GM21825 (cell line): ENCODE measurements at regions not wholly inside any gene's neighbourhood (a gene's known extent, or its start where the extent isn't known, plus 50 kb on each side); places are given as distances from the start of the nearest gene placed in this dataset.

Experiments used
- ATAC-seq: cut with Tn5 transposase; IDR thresholded peaks from one replicate; pipeline ENCODE4 v1.9.1; 2021; ENCODE audit warnings: mild to moderate bottlenecking, moderate library complexity; ENCODE audit not compliant: unreplicated experiment

GRCh38 chr5:145510769-145511168, 324.4 kb downstream of the PRELID2 start:
- ATAC-seq: no peak

DNA sequence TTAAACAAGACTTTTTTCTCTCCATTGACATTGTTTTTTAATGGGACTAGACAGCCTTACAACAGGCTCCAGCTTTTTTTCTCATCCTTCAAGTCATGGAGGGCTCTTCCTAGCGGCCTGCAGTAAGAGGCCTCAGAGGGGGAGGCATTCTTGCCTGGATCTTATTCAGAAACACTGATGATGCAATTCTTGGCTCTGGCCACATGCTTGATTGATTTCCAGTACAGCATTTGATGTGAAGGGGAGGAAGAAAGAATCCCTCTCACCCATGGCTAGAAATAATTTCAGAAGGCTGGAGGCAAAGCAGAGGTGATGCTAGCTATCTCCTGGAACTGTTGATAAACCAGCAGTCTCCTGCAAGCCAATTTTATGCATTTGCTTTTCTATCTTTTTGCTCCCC, 324.8 kb downstream of the PRELID2 start:
- ATAC-seq: no peak

- no peak for ATAC-seq
Measured at GRCh38 chr5:145509336-145510136, 325.6 kb downstream of the PRELID2 start.

DNA sequence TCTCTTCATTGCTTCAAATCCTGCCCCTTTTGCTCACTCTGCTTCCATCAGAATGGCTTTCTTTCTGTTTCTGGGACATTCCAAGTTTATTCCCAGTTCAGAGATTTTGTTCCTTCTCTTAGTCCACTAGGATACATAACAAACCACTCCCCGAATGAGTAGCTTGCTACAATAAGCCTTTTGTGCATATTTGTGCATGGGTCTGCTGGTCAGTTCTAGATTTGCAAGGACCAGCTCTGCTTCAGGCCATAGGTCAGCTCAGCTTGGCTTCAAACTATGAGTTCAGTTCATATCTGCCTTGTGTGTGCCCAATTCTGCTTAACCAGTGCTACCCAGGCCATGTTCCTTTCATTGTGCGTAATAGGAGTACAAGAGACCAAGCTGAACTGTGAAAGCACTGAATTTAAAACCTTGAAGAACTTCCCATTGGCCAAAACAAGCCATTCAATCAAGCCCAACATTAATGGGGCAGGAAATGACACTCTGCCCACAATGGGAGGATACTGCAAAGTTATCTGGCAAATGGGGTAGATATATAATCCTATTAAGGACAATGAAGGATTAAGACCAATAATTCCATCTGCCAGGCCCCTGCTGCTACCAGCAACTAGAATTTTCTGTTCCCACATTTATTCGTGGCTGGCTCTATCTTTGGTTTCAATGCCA, 328.8 kb downstream of the PRELID2 start:
- ATAC-seq: no peak

- ATAC-seq: no peak
Measured at GRCh38 chr5:145502906-145503305, 332.2 kb downstream of the PRELID2 start.

GRCh38 chr5:145500710-145501109, 334.4 kb downstream of the PRELID2 start:
- ATAC-seq: no peak

DNA sequence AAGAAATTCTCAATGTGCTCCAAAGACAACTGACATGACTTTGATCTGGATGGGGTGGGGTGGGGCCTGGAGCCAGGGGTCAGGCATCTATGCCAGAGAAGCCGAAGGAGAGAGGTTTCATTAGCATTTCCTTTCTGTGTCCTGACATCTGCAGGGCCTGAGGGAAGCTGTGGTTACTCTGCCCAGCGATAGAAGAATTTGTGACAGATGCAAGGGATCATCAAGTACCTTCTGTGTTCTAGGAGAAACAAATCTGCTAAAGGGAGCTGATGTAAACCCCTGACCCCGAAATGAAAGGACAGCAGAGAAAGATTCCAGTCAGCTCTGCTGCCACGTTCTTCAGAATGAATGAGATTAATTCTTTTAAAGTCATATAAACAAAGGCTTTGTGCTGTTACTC, 335.7 kb downstream of the PRELID2 start:
- ATAC-seq: no peak

DNA sequence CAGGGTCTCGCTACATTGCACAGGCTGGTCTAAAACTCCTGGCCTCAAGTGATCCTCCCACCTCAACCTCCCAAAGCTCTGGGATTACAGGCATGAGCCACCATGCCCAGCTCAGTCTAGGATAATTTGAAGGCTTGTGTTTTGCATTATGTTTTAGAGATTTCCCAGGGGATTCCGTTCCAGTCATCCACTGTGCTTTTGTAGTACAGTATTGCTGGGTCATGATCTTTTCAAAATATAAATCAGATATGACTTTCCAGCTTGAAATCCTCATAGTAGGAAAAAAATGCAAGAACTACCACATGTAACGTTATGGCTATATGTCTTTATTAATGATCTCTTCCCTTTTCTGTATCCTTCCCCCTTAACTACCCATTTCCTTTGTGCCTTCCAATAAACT, 338.1 kb downstream of the PRELID2 start:
- ATAC-seq: no peak

DNA sequence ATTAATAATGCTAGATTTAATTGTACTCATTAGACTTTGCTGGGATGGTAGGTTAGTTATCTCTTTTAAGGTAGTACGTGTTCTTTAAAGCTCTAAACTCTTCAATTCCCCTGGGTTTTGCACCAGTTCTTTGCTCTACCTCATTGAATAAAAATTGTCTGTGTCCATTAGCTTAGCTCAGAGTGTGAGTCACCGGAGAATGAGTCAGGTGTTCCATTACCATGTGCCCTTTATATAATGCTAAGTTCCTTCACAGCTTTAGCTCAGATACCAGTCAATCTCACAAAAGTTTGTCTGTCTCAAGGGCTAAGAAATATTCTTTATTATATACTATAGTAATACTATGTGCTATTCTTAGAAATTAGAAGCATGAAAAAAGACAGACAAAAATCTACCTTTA, 339.4 kb downstream of the PRELID2 start:
- no peak for ATAC-seq

DNA sequence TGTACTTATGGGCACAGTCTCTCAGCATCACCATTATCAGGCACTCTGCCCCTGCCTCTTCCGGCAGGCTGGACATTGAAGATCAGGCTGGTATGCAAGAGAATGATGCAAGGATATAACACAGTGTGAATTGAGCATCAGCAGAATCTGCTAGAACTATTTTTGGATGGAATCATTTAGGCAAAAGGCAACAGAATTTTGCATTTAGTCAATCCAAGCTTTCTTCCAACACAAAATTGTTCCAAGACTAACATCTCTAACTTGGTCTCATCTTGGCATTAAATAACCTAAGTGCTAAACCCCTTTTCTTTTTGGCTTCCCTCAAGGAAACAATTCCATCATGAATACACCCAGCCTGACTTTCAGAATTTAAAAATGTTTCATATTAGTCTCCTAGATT, 339.9 kb downstream of the PRELID2 start:
- ATAC-seq: no peak

GRCh38 chr5:145493435-145493834, 341.7 kb downstream of the PRELID2 start:
- no peak for ATAC-seq

DNA sequence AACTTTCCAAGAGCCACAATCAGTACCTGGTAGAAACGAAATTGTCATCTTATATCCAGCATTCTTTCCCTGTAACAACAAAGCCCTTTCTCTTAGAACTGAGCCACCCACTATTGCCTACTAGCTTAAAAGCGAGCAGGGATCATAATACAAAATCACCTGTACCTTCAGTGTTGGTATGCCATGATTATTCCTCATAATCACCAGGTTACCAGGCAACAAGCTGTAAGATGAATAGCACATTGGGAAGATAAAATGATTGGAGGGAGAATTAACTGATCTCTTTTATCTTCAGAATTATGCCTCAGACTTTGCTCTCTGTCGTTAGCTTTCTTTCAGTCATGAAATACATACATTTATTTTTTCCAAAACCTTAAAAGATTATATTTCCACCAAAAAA, 345.6 kb downstream of the PRELID2 start:
- ATAC-seq: no peak

- no peak for ATAC-seq
Measured at GRCh38 chr5:145484158-145484557, 351.0 kb downstream of the PRELID2 start.

- no peak for ATAC-seq
Measured at GRCh38 chr5:145483212-145483611, 351.9 kb downstream of the PRELID2 start.

DNA sequence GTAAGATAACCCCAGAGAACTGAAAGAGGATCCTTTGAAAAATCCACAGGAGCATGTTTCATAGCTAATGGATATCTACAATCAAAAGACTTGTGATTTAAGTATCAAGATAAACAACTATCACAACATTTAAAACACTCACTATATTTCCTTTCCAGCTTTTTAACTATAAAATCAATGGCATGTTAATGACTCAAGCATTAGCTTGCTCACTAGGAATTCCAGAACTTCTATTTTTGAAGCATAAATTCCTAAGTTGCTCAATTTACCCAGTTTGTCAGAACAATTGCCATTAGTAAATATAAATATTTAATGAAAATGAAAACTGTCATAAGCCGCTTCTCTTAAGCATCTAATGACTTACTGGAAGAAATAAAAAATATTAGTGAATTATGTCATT, 355.3 kb downstream of the PRELID2 start:
- ATAC-seq: no peak

GRCh38 chr5:145479271-145479670, 355.9 kb downstream of the PRELID2 start:
- ATAC-seq: no peak

- ATAC-seq: no peak
Measured at GRCh38 chr5:145478651-145479050, 356.5 kb downstream of the PRELID2 start.

- ATAC-seq: no peak
Measured at GRCh38 chr5:145473042-145473642, 362.0 kb downstream of the PRELID2 start.

- no peak for ATAC-seq
Measured at GRCh38 chr5:145471831-145472612, 363.1 kb downstream of the PRELID2 start.

DNA sequence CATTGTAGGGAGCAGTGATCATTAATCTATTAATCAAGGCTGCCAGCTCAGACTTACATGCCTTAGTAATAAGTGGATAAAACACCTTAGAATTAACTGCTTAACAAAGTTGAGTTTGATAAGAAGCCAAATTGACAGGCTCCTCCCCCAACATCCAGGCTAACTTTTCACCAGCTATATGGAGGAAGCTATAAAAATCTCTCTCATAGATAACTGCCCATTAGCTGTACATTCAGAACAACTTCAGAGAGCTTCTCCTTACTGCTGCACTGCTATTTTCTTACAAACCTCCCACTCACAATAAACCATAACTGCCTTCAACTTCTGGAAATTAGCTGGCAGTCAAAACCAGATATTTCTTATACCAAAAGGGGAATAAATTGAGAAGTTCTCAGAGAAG, 364.1 kb downstream of the PRELID2 start:
- no peak for ATAC-seq

DNA sequence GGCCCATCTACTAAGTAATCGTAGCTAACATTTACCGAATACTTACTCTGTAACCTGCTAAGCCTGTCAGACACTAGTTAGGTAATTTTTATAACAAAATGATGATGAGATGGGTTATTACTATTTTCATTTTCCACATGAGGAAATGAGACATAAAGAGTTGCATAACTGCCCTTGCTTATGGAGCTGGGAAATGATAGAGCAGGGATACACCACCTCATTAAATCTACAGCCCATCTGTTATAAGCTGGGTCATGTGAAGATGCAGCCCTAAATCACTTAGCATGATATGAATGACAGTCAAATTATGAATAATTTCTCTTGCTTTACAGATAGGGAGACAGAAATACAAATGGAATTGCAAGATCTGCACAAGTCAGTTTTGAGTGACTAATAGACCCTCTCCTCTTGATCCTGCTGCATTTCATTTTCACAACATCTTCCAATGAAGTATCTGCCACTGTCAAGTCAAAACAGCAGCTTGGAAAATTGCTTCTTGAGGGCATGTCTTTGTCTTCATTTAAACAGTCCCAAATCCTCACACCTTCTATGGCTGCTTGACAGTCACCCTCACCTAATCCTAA, 364.7 kb downstream of the PRELID2 start:
- no peak for ATAC-seq
